Panc1 (cell line): ENCODE measurements at regions not wholly inside any gene's neighbourhood (a gene's known extent, or its start where the extent isn't known, plus 50 kb on each side); places are given as distances from the start of the nearest gene placed in this dataset.

Source experiments
- ATAC-seq: fragments of 200-7000 bp; cut with Tn5 transposase; 2 replicates; pipeline ENCODE4 v1.9.1; 2020; ENCODE audit warnings: mild to moderate bottlenecking, moderate library complexity
- BruUV-seq: library from RNA; stranded (reverse); fragments of 400-500 nt; replicated peaks from 2 replicates; lab custom pipeline; 2021; lab: Mats Ljungman, UMichigan
- CTCF ChIA-PET: fragments of 300-600 bp; sonication (Branson Sonifier 250); formaldehyde crosslinking; loops from one replicate; lab custom pipeline; 2022; ENCODE audit warnings: antibody characterized with exemption; lab: Charles Lee
- POLR2A ChIA-PET: fragments of 300-600 bp; sonication (Branson Sonifier 250); formaldehyde crosslinking; loops from one replicate; lab custom pipeline; 2022; ENCODE audit warnings: antibody characterized with exemption; lab: Charles Lee
- DNase-seq: peaks from one replicate; pipeline ENCODE4 v3.0.0-alpha.2; 2010; ENCODE audit warnings: low read depth, low spot score
- H3K27ac ChIP-seq: 2 replicates; pipeline ENCODE4 v1.5.1; 2011; ENCODE audit warnings: mild to moderate bottlenecking, low read length, inconsistent platforms
- H3K27me3 ChIP-seq: fragments of 200-500 bp; sonication (Bioruptor generic); 2 replicates; pipeline ENCODE4 v1.6.0; 2014; ENCODE audit warnings: low read length, inconsistent platforms; ENCODE audit not compliant: control insufficient read depth, insufficient read depth
- H3K36me3 ChIP-seq: fragments of 200-500 bp; sonication (Bioruptor generic); 2 replicates; pipeline ENCODE4 v1.5.1; 2014; ENCODE audit warnings: inconsistent platforms, mild to moderate bottlenecking, low read length, moderate library complexity; ENCODE audit not compliant: control insufficient read depth, insufficient read depth
- H3K4me1 ChIP-seq: 2 replicates; pipeline ENCODE4 v1.5.1; 2011; ENCODE audit warnings: inconsistent platforms, mild to moderate bottlenecking, low read length, moderate library complexity; ENCODE audit not compliant: control insufficient read depth, insufficient read depth
- H3K4me3 ChIP-seq, 2 experiments: 2 replicates each; pipeline ENCODE4 v1.5.1; 2011 to 2012; ENCODE audit warnings: low read depth in 2 of 2, low read length in 2 of 2, mild to moderate bottlenecking in 2 of 2, inconsistent platforms in 1 of 2, moderate library complexity in 1 of 2
- H3K9me3 ChIP-seq: fragments of 200-500 bp; sonication (Bioruptor generic); 2 replicates; pipeline ENCODE4 v1.5.1; 2014; ENCODE audit warnings: low read depth, mild to moderate bottlenecking, inconsistent platforms, low read length, moderate library complexity; ENCODE audit not compliant: control insufficient read depth, insufficient read depth
- CTCF ChIP-seq: fragments of 450-650 bp; IDR thresholded peaks from 2 replicates; pipeline ENCODE4 v1.5.1; 2017; ENCODE audit warnings: mild to moderate bottlenecking
- POLR2AphosphoS5 ChIP-seq: IDR thresholded peaks from 2 replicates; pipeline ENCODE4 v1.6.1; 2012; ENCODE audit warnings: mild to moderate bottlenecking, low read depth, low read length, moderate library complexity
- REST ChIP-seq, 2 experiments: IDR thresholded peaks; 2 replicates each; pipeline ENCODE4 v1.6.1; 2011 to 2012; ENCODE audit warnings: low read depth in 2 of 2, control low read depth in 1 of 2, low read length in 1 of 2, mild to moderate bottlenecking in 1 of 2, moderate library complexity in 1 of 2; ENCODE audit not compliant: insufficient read depth in 1 of 2
- SIN3A ChIP-seq: IDR thresholded peaks from 2 replicates; pipeline ENCODE4 v1.6.1; 2012; ENCODE audit warnings: low read depth, mild to moderate bottlenecking, low read length, moderate library complexity, borderline replicate concordance; ENCODE audit not compliant: insufficient read depth
- TCF7L2 ChIP-seq: IDR thresholded peaks from 2 replicates; pipeline ENCODE4 v1.6.1; 2011; ENCODE audit warnings: mild to moderate bottlenecking, low read depth, low read length, inconsistent platforms
- in situ Hi-C: cut with HindIII; loops from 2 replicates; pipeline ENCODE4 v1.10.0; 2016; ENCODE audit warnings: low sequenced_read_pairs, low pct_unique_long_range_greater_than_20kb
- intact Hi-C: fragments of 100-400 bp; cut with micrococcal nuclease; formaldehyde crosslinking; loops from one replicate; pipeline ENCODE4 v1.10.0; 2022; ENCODE audit not compliant: unreplicated experiment

GRCh38 chr15:98445315-98445714 is 203.0 kb upstream of the IGF1R start:
- no peak overlapping the region for H3K27ac ChIP-seq
- BruUV-seq: no TSS peak
- DNase-seq (no peak), ATAC-seq (no peak)
- ChIA-PET CTCF (interaction anchor here (0.6 to 0.7 kb wide), 2 partner anchors 23 to 590 kb away, joined by 3 to 4 read pairs; no protein-coding TSS in a partner anchor), POLR2A (no interaction called here)
- H3K4me1 ChIP-seq: peaks cover 8% of the 10 kb centered on the region
- no peaks in the 10 kb centered on the region for H3K9me3 ChIP-seq
- peaks cover 5% of the 10 kb centered on the region for H3K27me3 ChIP-seq
- TF ChIP-seq TCF7L2: no peak
- no peak for TF ChIP-seq CTCF
- TF ChIP-seq REST (IDR thresholded peaks at IDR 0.05; ENCODE audit: insufficient read depth in 1 of 2, low read depth in 2 of 2, low read length in 1 of 2): no peak
- TF ChIP-seq POLR2AphosphoS5: no peak
- no peak for TF ChIP-seq SIN3A
- intact Hi-C loops (loop anchor here (10.0 kb wide), 1 partner anchor 329 kb away; no protein-coding TSS in a partner anchor), in situ Hi-C loops (no loop called here)
- H3K36me3 ChIP-seq: no peaks in the 10 kb centered on the region
- no peak overlapping the region for H3K4me3 ChIP-seq

GRCh38 chr15:98446083-98446482 is 202.3 kb upstream of the IGF1R start:
- CTCF ChIA-PET: interaction anchor here (0.6 kb wide), 1 partner anchor 589 kb away, joined by 3 read pairs; no protein-coding TSS in a partner anchor
- H3K27ac ChIP-seq: no peak overlapping the region
- DNase-seq (no peak), ATAC-seq (no peak)
- intact Hi-C loops (loop anchor here (10.0 kb wide), 1 partner anchor 329 kb away; no protein-coding TSS in a partner anchor), in situ Hi-C loops (no loop called here)
- POLR2A ChIA-PET: no interaction called here
- BruUV-seq: no TSS peak
- no peak overlapping the region for H3K4me3 ChIP-seq
- peaks cover 8% of the 10 kb centered on the region for H3K4me1 ChIP-seq
- H3K9me3 ChIP-seq: no peaks in the 10 kb centered on the region
- H3K27me3 ChIP-seq: peaks cover 5% of the 10 kb centered on the region
- no peaks in the 10 kb centered on the region for H3K36me3 ChIP-seq
- TF ChIP-seq SIN3A (no peak), POLR2AphosphoS5 (no peak), CTCF (no peak), REST (IDR thresholded peaks at IDR 0.05; ENCODE audit: insufficient read depth in 1 of 2, low read depth in 2 of 2, low read length in 1 of 2) (peak; percentile 61 to 62; a peak in 3 of 4 replicates)
